IMR-90 (cell line): ENCODE measurements at regions not wholly inside any gene's neighbourhood (a gene's known extent, or its start where the extent isn't known, plus 50 kb on each side); places are given as distances from the start of the nearest gene placed in this dataset.

Experiments used
- ATAC-seq: fragments of 200-7000 bp; cut with Tn5 transposase; 2 replicates; pipeline ENCODE4 v1.9.1; 2020; ENCODE audit warnings: low read depth, mild to moderate bottlenecking, moderate library complexity
- BruUV-seq: library from RNA; stranded (reverse); fragments of 400-500 nt; replicated peaks from 2 replicates; lab custom pipeline; 2021; lab: Mats Ljungman, UMichigan
- CTCF ChIA-PET: fragments of 300-600 bp; formaldehyde crosslinking; extraction: SDS; loops from one replicate; lab custom pipeline; 2021; ENCODE audit warnings: antibody characterized with exemption; lab: Yijun Ruan, JAX
- POLR2A ChIA-PET: fragments of 300-600 bp; sonication (Branson Sonifier 250); formaldehyde crosslinking; loops from one replicate; lab custom pipeline; 2022; ENCODE audit warnings: antibody characterized with exemption; ENCODE audit not compliant: unreplicated experiment; lab: Charles Lee
- DNase-seq: peaks from one replicate; pipeline ENCODE4 v3.0.0; 2013
- H2AFZ ChIP-seq: replicated peaks from 2 replicates; pipeline ENCODE3; 2013; ENCODE audit warnings: low read length, mild to moderate bottlenecking; ENCODE audit not compliant: poor library complexity
- H2AK5ac ChIP-seq: 2 replicates; pipeline ENCODE4 v1.6.1; 2013; ENCODE audit warnings: low read depth, low read length, inconsistent platforms
- H2AK9ac ChIP-seq: replicated peaks from 2 replicates; pipeline ENCODE3; 2013; ENCODE audit warnings: mild to moderate bottlenecking, low read depth, low read length, moderate library complexity; ENCODE audit not compliant: poor library complexity
- H2BK120ac ChIP-seq: 2 replicates; pipeline ENCODE4 v1.6.1; 2013; ENCODE audit warnings: low read depth, low read length, inconsistent platforms
- H2BK15ac ChIP-seq: 3 replicates; pipeline ENCODE4 v1.6.1; 2013; ENCODE audit warnings: low read depth, low read length, inconsistent platforms
- H2BK20ac ChIP-seq: 2 replicates; pipeline ENCODE4 v1.6.1; 2013; ENCODE audit warnings: low read depth, mild to moderate bottlenecking, inconsistent platforms, low read length, moderate library complexity
- H2BK5ac ChIP-seq: 2 replicates; pipeline ENCODE4 v1.6.1; 2013; ENCODE audit warnings: mild to moderate bottlenecking, low read depth, low read length, inconsistent platforms; ENCODE audit not compliant: poor library complexity, severe bottlenecking
- H3K14ac ChIP-seq: replicated peaks from 2 replicates; pipeline ENCODE4 v1.6.1; 2013; ENCODE audit warnings: low read depth, low read length, inconsistent platforms
- H3K18ac ChIP-seq: 2 replicates; pipeline ENCODE4 v1.6.1; 2013; ENCODE audit warnings: low read depth, low read length, control low read depth
- H3K23ac ChIP-seq: 2 replicates; pipeline ENCODE4 v1.6.1; 2013; ENCODE audit warnings: low read depth, low read length, inconsistent platforms
- H3K27ac ChIP-seq: 2 replicates; pipeline ENCODE4 v1.5.1; 2013; ENCODE audit warnings: mild to moderate bottlenecking, control low read depth, low read length; ENCODE audit not compliant: insufficient read depth
- H3K27me3 ChIP-seq: 2 replicates; pipeline ENCODE4 v1.6.1; 2013; ENCODE audit warnings: low read length; ENCODE audit not compliant: control insufficient read depth, insufficient read depth
- H3K36me3 ChIP-seq: 2 replicates; pipeline ENCODE4 v1.6.1; 2013; ENCODE audit warnings: low read length, mixed read lengths; ENCODE audit not compliant: control insufficient read depth, insufficient read depth
- H3K4ac ChIP-seq: 2 replicates; pipeline ENCODE4 v1.6.1; 2013; ENCODE audit warnings: low read depth, low read length, inconsistent platforms
- H3K4me1 ChIP-seq: 2 replicates; pipeline ENCODE4 v1.6.1; 2013; ENCODE audit warnings: low read length, mixed read lengths; ENCODE audit not compliant: control insufficient read depth, insufficient read depth
- H3K4me2 ChIP-seq: 2 replicates; pipeline ENCODE4 v1.6.1; 2013; ENCODE audit warnings: low read depth, mild to moderate bottlenecking, control low read depth, low read length, moderate library complexity
- H3K4me3 ChIP-seq: 2 replicates; pipeline ENCODE4 v1.5.1; 2013; ENCODE audit warnings: low read depth, mild to moderate bottlenecking, control low read depth, low read length, moderate library complexity; ENCODE audit not compliant: insufficient read depth
- H3K56ac ChIP-seq: 2 replicates; pipeline ENCODE4 v1.6.1; 2013; ENCODE audit warnings: low read length, inconsistent platforms; ENCODE audit not compliant: insufficient read depth; ENCODE audit errors: extremely low read depth
- H3K79me1 ChIP-seq, 2 experiments: 2 replicates each; pipeline ENCODE4 v1.6.1; 2013; ENCODE audit warnings: low read length in 2 of 2, inconsistent platforms in 1 of 2, low read depth in 1 of 2
- H3K9ac ChIP-seq: 2 replicates; pipeline ENCODE4 v1.6.1; 2013; ENCODE audit warnings: low read depth, low read length, control low read depth
- H3K9me1 ChIP-seq: 2 replicates; pipeline ENCODE4 v1.6.1; 2013; ENCODE audit warnings: low read length, inconsistent platforms; ENCODE audit not compliant: insufficient read depth
- H3K9me3 ChIP-seq: 2 replicates; pipeline ENCODE4 v1.6.1; 2013; ENCODE audit warnings: low read length; ENCODE audit not compliant: control insufficient read depth, insufficient read depth
- H4K20me1 ChIP-seq: 2 replicates; pipeline ENCODE4 v1.6.1; 2013; ENCODE audit warnings: low read length, inconsistent platforms; ENCODE audit not compliant: insufficient read depth
- H4K5ac ChIP-seq: 2 replicates; pipeline ENCODE4 v1.6.1; 2013; ENCODE audit warnings: mild to moderate bottlenecking, low read depth, low read length, control low read depth
- H4K8ac ChIP-seq, 2 experiments: 2 replicates each; pipeline ENCODE4 v1.6.1; 2013; ENCODE audit warnings: low read depth in 2 of 2, low read length in 2 of 2, control low read depth in 1 of 2, inconsistent platforms in 1 of 2
- H4K91ac ChIP-seq: 2 replicates; pipeline ENCODE4 v1.6.1; 2013; ENCODE audit warnings: low read depth, low read length, inconsistent platforms; ENCODE audit not compliant: insufficient read depth
- BHLHE40 ChIP-seq: fragments of 150-350 bp; IDR thresholded peaks from 2 replicates; pipeline ENCODE4 v1.6.1; 2016; ENCODE audit warnings: mild to moderate bottlenecking, low read depth, low read length
- CHD1 ChIP-seq: IDR thresholded peaks from 2 replicates; pipeline ENCODE4 v1.6.1; 2012; ENCODE audit warnings: low read depth, low read length, improper control_type of control experiment
- FOS ChIP-seq: fragments of 150-350 bp; IDR thresholded peaks from 2 replicates; pipeline ENCODE4 v1.6.1; 2016; ENCODE audit warnings: low read depth, low read length
- MAFK ChIP-seq: IDR thresholded peaks from 2 replicates; pipeline ENCODE4 v1.6.1; 2012; ENCODE audit warnings: low read depth, low read length, improper control_type of control experiment
- MAZ ChIP-seq: IDR thresholded peaks from 2 replicates; pipeline ENCODE4 v1.6.1; 2012; ENCODE audit warnings: low read depth, mild to moderate bottlenecking, low read length, improper control_type of control experiment, moderate library complexity, borderline replicate concordance
- MXI1 ChIP-seq: IDR thresholded peaks from 2 replicates; pipeline ENCODE4 v1.6.1; 2012; ENCODE audit warnings: low read depth, mild to moderate bottlenecking, low read length, moderate library complexity, borderline replicate concordance
- NFE2L2 ChIP-seq: fragments of 150-350 bp; IDR thresholded peaks from 2 replicates; pipeline ENCODE4 v1.6.1; 2016; ENCODE audit warnings: low read depth, mild to moderate bottlenecking, low read length
- POLR2A ChIP-seq: IDR thresholded peaks from 2 replicates; pipeline ENCODE4 v1.6.1; 2012; ENCODE audit warnings: mild to moderate bottlenecking, low read depth, low read length
- RCOR1 ChIP-seq: IDR thresholded peaks from 2 replicates; pipeline ENCODE4 v1.6.1; 2012; ENCODE audit warnings: mild to moderate bottlenecking, low read length, improper control_type of control experiment; ENCODE audit not compliant: insufficient replicate concordance
- WGBS, 2 experiments: methylation state at CpG; one replicate each; pipeline versions ENCODE4 v1.1.5 to v1.1.7; 2013; ENCODE audit warnings: missing lambda C conversion rate in 2 of 2; ENCODE audit not compliant: insufficient read length in 1 of 2; ENCODE audit errors: extremely low coverage in 2 of 2; 5-methylcytosine and 5-hydroxymethylcytosine counted together
- dilution Hi-C: fragments of 300-500 bp; cut with HindIII; formaldehyde crosslinking; loops from one replicate; pipeline ENCODE4 v1.14.3; 2018; ENCODE audit warnings: low sequenced_read_pairs; ENCODE audit not compliant: unreplicated experiment
- in situ Hi-C: fragments of 300-500 bp; cut with MboI; formaldehyde crosslinking; loops from 3 replicates; pipeline ENCODE4 v1.14.3; 2019; ENCODE audit warnings: low sequenced_read_pairs, inconsistent platforms, mixed read lengths
- intact Hi-C: fragments of 100-400 bp; cut with micrococcal nuclease; formaldehyde crosslinking; loops from 2 replicates; pipeline ENCODE4 v1.10.0; 2022
- TF ChIP-seq, protein P1 (sequence below): conservative IDR thresholded peaks from 2 replicates; pipeline ENCODE4 v1.5.1; 2012; ENCODE audit warnings: mild to moderate bottlenecking, low read depth, low read length, improper control_type of control experiment

DNA sequence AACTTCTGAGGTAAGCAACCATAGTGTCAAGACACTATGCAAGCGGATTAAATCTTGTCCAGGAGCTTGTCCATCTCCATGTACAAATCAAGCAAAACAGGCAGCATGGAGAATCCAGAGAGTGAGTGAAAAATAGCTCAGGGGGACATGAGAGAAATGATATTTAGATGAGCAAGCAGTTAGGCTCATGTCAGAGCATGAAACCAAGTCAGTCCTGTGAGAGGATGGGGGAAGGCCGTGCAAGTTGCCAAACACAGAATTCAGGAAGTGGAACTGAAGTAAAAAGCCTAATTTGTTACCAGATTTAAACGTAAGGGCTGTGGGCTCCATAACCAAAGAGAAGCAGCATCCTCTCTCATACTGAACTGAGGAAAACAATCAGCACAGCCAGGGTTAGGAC, 995.9 kb downstream of the MCTP2 start:
- BruUV-seq, result no TSS peak
- no peak overlapping the region for H3K9ac ChIP-seq
- H3K23ac ChIP-seq, result no peak overlapping the region

More for the DNA sequence above, 995.9 kb downstream of the MCTP2 start:
- ATAC-seq (no peak), DNase-seq (no peak)
- H2BK15ac ChIP-seq, result no peak overlapping the region
- H4K5ac ChIP-seq, result no peak overlapping the region
- H2AK9ac ChIP-seq, result no peak overlapping the region
- no peak overlapping the region for H2BK120ac ChIP-seq
- no peaks in the 10 kb centered on the region for H3K79me1 ChIP-seq
- H3K27me3 ChIP-seq, result no peaks in the 10 kb centered on the region; the same call in 1 of the 2 replicates
- ChIA-PET POLR2A (no interaction called here), CTCF (no interaction called here)
- in situ Hi-C loops (no loop called here), intact Hi-C loops (no loop called here), dilution Hi-C loops (no loop called here)
- no peak overlapping the region for H4K91ac ChIP-seq
- H4K8ac ChIP-seq, result no peak overlapping the region
- H2BK5ac ChIP-seq, result no peak overlapping the region
- H3K27ac ChIP-seq, result no peak overlapping the region
- WGBS, 2 experiments, result no CpG with 5 or more reads among the region's 3 CpGs
- no peaks in the 10 kb centered on the region for H3K36me3 ChIP-seq
- no peak overlapping the region for H2AK5ac ChIP-seq
- peaks cover 2% of the 10 kb centered on the region; the same call in 1 of the 2 replicates for H3K9me3 ChIP-seq
- no peak overlapping the region for H3K18ac ChIP-seq
- H2AFZ ChIP-seq, result no peak overlapping the region
- H3K9me1 ChIP-seq, result 0 out of 2 replicates have a peak, but pooled peaks cover 2% of the 10 kb centered on the region
- H3K4me1 ChIP-seq, result no peaks in the 10 kb centered on the region
- no peaks in the 10 kb centered on the region for H4K20me1 ChIP-seq
- H3K4ac ChIP-seq, result no peak overlapping the region
- no peak overlapping the region for H3K14ac ChIP-seq
- no peak overlapping the region for H3K4me3 ChIP-seq
- H3K56ac ChIP-seq, result no peak overlapping the region
- no peak overlapping the region for H3K4me2 ChIP-seq
- H2BK20ac ChIP-seq, result 0 out of 2 replicates have a peak overlapping the region, but pooled peaks have one; percentile 25
- no peak for TF ChIP-seq FOS
- no peak for TF ChIP-seq CHD1
- no peak for TF ChIP-seq RCOR1
- TF ChIP-seq MAFK, result no peak
- no peak for TF ChIP-seq POLR2A
- TF ChIP-seq, protein P1, sequence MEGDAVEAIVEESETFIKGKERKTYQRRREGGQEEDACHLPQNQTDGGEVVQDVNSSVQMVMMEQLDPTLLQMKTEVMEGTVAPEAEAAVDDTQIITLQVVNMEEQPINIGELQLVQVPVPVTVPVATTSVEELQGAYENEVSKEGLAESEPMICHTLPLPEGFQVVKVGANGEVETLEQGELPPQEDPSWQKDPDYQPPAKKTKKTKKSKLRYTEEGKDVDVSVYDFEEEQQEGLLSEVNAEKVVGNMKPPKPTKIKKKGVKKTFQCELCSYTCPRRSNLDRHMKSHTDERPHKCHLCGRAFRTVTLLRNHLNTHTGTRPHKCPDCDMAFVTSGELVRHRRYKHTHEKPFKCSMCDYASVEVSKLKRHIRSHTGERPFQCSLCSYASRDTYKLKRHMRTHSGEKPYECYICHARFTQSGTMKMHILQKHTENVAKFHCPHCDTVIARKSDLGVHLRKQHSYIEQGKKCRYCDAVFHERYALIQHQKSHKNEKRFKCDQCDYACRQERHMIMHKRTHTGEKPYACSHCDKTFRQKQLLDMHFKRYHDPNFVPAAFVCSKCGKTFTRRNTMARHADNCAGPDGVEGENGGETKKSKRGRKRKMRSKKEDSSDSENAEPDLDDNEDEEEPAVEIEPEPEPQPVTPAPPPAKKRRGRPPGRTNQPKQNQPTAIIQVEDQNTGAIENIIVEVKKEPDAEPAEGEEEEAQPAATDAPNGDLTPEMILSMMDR, result no peak
- no peak for TF ChIP-seq NFE2L2
- TF ChIP-seq BHLHE40, result no peak
- no peak for TF ChIP-seq MAZ
- no peak for TF ChIP-seq MXI1
